Natural killer cell treated with Interleukin-12 subunit alpha and Interleukin-12 subunit beta and Interleukin-15 and Interleukin-18, amount 100 ng/mL, for 72 hours (primary cell): ENCODE measurements at regions not wholly inside any gene's neighbourhood (a gene's known extent, or its start where the extent isn't known, plus 50 kb on each side); places are given as distances from the start of the nearest gene placed in this dataset.
"Not testable (repeated sequence)": the region's sequence is repeated elsewhere in the genome, so short reads cannot be mapped to it uniquely, and the experiment has no call there.

Experiments
- ATAC-seq, 2 donors: fragments of 150-1000 bp; cut with Tn5 transposase in 1 of 2; sonication (Bioruptor Pico), chemical (Tn5 transposase) in 1 of 2; 2 replicates each; pipeline ENCODE4 v1.10.0; 2021
- DNase-seq: peaks from one replicate; pipeline ENCODE4 v3.0.0; 2022; ENCODE audit warnings: low spot score
- H3K27ac Mint-ChIP-seq, 2 donors: 1 replicate in 1 of 2; 2 replicates in 1 of 2; pipeline ENCODE4 v1.8.0; 2022; ENCODE audit warnings: mixed read lengths in 2 of 2, mild to moderate bottlenecking in 1 of 2, moderate library complexity in 1 of 2
- H3K27me3 Mint-ChIP-seq, 2 donors: 1 replicate in 1 of 2; 2 replicates in 1 of 2; pipeline ENCODE4 v1.8.0; 2022; ENCODE audit warnings: mixed read lengths in 2 of 2
- H3K36me3 Mint-ChIP-seq: one replicate; pipeline ENCODE4 v1.8.0; 2022; ENCODE audit warnings: mixed read lengths
- H3K4me1 Mint-ChIP-seq, 2 donors: 1 replicate in 1 of 2; 2 replicates in 1 of 2; pipeline ENCODE4 v1.8.0; 2022; ENCODE audit warnings: low read depth in 2 of 2, mixed read lengths in 2 of 2, mild to moderate bottlenecking in 1 of 2
- H3K4me3 Mint-ChIP-seq: one replicate; pipeline ENCODE4 v1.8.0; 2022; ENCODE audit warnings: mixed read lengths
- H3K9me3 Mint-ChIP-seq: 2 replicates; pipeline ENCODE4 v1.8.0; 2022; ENCODE audit warnings: mixed read lengths

DNA sequence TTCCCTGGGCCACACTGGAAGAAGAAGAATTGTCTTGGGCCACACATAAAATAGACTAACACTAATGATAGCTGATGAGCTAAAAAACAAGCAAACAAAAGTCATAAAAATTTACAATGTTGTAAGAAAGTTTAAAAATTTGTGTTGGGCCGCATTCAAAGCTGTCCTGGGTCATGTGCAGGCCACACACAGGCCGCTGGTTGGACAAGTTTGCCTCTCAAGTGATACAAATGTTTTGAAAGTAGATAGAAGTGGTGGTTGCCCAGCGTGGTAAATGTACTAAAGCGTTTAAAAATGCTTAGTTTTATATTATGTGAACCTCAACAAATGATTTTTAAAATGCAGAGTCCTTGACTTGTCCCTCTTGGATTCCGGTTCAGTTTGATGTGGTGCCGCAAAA is 94.9 kb upstream of the TBCA start:
- no peak for DNase-seq
- H3K4me1 Mint-ChIP-seq = peaks cover 0 to 2% of the 10 kb centered on the region in 2 donors
- no peaks in the 10 kb centered on the region for H3K9me3 Mint-ChIP-seq
- no peak overlapping the region for H3K27ac Mint-ChIP-seq
- ATAC-seq = no peak
- no peaks in the 10 kb centered on the region for H3K36me3 Mint-ChIP-seq
- no peak overlapping the region for H3K4me3 Mint-ChIP-seq
- peaks cover 0 to 2% of the 10 kb centered on the region in 2 donors for H3K27me3 Mint-ChIP-seq

DNA sequence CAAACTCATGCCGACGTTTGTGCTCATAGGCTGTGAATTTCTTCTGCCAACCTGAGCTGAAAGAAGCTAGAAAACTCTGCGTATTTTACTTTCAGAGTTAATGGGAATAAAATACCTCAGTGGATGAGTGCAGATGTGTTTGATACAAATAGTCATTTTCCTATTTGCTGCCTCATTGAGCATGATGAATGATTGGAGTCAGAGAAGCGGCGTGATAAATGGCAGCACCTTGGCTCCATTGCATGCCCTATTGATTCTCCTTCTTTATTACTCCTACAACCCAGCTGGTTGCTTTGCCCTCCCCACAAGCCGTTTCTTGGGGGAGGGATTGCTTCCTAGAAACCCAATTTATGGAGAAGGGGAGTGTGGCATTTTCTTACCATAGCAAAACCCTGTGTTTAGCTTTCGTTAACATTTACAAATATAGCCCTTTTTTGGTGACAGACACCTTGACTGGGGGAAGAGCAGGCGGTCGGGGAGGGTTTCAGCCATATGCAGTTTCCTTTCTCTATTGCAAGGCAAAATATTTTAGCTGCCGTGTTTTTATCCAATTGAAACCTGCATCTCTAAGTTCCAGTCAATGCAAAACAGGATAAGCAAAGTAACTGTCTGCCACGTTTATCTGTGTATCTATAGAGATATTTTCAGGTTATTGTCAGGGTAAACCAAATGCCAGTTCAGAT is 93.1 kb upstream of the TBCA start:
- no peak for ATAC-seq
- Mint-ChIP-seq H3K27ac (no peak overlapping the region), H3K27me3 (peaks cover 0 to 2% of the 10 kb centered on the region in 2 donors), H3K4me1 (no peaks in the 10 kb centered on the region), H3K36me3 (no peaks in the 10 kb centered on the region), H3K4me3 (no peak overlapping the region), H3K9me3 (no peaks in the 10 kb centered on the region)
- DNase-seq = no peak

DNA sequence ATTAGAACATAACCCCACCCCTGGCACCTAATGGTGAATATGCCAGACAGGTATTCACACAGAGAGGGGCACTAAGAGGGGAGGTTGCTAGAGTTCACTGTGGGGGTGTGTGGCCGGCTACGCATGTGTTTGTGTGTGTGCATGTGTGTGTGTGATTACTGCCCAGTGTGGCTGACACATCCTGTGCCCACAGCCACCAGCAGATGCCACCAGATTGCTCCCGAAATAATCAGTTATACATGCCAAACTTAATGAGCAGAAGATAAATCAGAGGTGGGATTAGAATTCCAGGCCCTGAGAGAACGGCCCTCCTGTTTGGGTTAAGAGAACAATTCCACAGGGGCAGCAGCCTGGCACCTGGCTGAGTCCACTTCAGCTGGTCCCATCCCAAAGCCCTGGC is 91.8 kb upstream of the TBCA start:
- H3K27ac Mint-ChIP-seq = no peak overlapping the region
- peaks cover 2 to 5% of the 10 kb centered on the region in 2 donors for H3K27me3 Mint-ChIP-seq
- H3K4me1 Mint-ChIP-seq = no peaks in the 10 kb centered on the region
- no peak overlapping the region for H3K4me3 Mint-ChIP-seq
- H3K9me3 Mint-ChIP-seq = no peaks in the 10 kb centered on the region
- ATAC-seq (no peak), DNase-seq (no peak)
- no peaks in the 10 kb centered on the region for H3K36me3 Mint-ChIP-seq

DNA sequence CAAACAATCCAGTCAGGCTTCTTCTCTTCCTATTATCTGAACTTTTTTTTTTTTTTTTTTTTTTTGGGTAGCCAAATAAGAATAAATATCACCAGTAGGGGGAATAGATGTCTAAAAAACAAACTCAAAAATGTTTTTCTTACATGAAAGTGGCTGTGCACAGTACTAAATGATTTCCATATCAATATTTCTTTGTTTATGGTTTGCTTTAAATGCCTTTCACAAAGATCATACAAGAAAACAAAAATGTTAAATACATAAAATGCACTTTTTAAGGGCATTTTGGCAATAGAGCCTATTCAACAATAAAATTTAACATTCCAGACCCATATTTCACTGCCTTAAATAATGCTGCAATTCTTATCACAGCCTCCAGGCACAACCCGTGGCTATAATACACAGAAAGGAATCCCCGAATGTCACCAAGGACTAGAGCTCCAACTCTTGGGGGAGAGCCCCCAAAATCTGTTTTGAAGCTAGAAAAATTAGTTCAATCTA is 91.1 kb upstream of the TBCA start:
- Mint-ChIP-seq H3K9me3 (no peaks in the 10 kb centered on the region), H3K36me3 (no peaks in the 10 kb centered on the region)
- ATAC-seq = no peak

DNA sequence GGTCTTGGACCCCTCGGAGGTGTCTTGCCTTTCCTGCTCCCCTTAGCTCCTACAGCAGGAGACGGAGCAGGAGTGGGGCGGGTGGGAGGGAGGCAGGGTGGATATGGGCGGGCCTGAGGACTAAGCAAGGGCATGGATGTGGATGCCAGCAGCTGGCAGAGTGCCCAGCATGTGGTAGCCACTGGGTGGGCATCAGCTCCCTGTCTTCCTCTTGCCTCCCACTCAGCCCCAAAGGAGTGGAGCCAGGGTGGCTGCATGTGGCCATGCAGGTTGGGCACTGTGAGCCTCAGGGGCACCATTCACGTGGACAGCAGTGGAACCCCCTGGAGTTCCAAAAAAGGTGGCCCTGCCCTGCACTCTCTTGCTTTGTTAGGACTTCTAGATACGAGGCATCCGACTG is 90.1 kb upstream of the TBCA start:
- Mint-ChIP-seq H3K9me3 (no peaks in the 10 kb centered on the region), H3K27me3 (peaks cover 2 to 17% of the 10 kb centered on the region in 2 donors), H3K4me3 (no peak overlapping the region), H3K4me1 (no peaks in the 10 kb centered on the region), H3K36me3 (no peaks in the 10 kb centered on the region), H3K27ac (no peak overlapping the region)
- DNase-seq (no peak), ATAC-seq (peak in 1 of 2 donors; percentile 29)

More for the DNA sequence above, 91.1 kb upstream of the TBCA start:
- Mint-ChIP-seq H3K4me1 (no peaks in the 10 kb centered on the region), H3K4me3 (no peak overlapping the region), H3K27me3 (peaks cover 2 to 12% of the 10 kb centered on the region in 2 donors), H3K27ac (no peak overlapping the region)
- no peak for DNase-seq

DNA sequence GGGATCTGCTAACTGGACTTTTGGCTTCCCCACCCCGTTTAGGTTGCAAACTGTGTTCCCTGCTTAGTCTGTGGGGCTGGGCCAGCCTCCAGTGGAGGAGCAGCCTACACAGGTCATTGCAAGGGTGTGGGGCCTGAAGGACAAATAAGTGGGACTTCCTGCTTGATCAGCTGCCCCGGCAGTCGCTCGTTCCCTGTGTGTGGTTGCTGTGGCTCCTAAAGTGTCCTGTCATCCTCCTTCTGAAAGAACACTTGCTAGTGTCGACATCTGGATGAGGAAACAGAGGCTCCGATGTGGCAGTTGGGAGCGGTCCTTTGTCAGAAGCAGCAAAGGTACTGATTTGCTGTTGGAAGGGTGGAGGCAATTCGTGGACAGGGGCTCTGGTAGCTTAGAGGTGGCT is 88.9 kb upstream of the TBCA start:
- Mint-ChIP-seq H3K4me3 (no peak overlapping the region), H3K36me3 (no peaks in the 10 kb centered on the region), H3K9me3 (no peaks in the 10 kb centered on the region), H3K27ac (no peak overlapping the region), H3K4me1 (no peaks in the 10 kb centered on the region), H3K27me3 (peaks cover 2 to 17% of the 10 kb centered on the region in 2 donors)
- ATAC-seq = no peak
- DNase-seq = no peak

DNA sequence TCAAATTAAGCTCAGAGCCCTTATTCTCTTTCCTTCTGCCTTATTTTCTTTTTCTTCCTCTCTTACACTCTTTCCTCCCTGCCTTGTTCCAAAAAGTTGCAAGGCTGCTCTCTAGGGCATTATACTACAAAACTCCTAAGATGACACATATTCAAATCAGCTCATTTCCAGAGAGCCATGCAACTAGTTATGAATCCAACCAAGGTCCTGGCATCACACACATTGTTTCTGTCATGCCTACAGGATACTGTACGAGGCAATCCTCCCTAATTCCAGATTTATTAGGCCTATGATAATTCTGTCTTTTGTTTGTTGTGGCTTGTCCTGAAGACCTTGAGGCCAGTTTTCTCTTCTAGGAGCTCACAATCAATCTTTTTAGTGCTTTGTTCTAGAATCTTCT is 87.0 kb upstream of the TBCA start:
- Mint-ChIP-seq H3K27ac (no peak overlapping the region), H3K36me3 (no peaks in the 10 kb centered on the region), H3K4me3 (no peak overlapping the region), H3K4me1 (no peaks in the 10 kb centered on the region), H3K9me3 (no peaks in the 10 kb centered on the region), H3K27me3 (peaks cover 2 to 17% of the 10 kb centered on the region in 2 donors)
- no peak for DNase-seq
- ATAC-seq = no peak

DNA sequence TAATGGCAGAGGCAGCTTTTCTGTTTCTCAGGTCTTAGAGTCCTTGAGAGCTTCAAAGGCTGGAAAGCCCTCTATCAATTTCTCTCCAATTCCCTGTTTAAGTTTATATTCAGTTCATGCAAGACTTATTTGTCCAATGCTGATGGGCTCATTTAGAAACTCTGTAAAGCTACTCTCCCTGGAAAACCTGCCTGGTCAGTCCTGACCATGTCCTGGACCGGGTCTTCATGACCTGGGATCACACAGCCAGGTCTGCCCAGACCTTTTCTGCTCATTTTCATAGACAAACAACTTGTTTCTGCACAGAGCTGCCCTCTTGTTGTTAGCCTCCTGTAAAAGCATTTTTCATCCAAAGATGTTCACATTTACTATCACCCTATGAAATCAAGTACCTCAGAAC is 85.4 kb upstream of the TBCA start:
- Mint-ChIP-seq H3K4me1 (no peaks in the 10 kb centered on the region), H3K4me3 (no peak overlapping the region), H3K27me3 (peaks cover 4 to 17% of the 10 kb centered on the region in 2 donors), H3K9me3 (no peaks in the 10 kb centered on the region), H3K27ac (no peak overlapping the region), H3K36me3 (no peaks in the 10 kb centered on the region)
- no peak for DNase-seq
- ATAC-seq = no peak

DNA sequence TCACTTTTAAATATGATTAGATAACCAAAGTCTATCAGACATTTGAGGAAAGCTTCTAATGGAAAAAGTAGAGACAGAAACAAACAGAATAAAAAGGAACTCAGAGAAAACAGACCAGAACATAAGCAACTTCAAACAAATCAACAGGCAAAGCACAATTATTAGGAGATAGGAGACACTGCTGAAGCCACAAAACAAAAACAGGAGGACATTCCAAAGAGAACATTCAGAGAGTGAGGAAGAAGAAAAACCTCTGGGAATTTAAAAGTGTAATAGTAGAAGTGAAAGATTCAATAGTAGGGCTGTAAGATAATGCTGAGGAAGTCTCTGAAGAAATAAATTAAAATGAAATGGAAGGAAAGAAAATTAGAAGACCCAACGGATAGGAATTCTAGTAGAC is 83.2 kb upstream of the TBCA start:
- Mint-ChIP-seq H3K27me3 (peaks cover 8 to 27% of the 10 kb centered on the region in 2 donors), H3K4me3 (no peak overlapping the region)
- no peak for ATAC-seq

DNA sequence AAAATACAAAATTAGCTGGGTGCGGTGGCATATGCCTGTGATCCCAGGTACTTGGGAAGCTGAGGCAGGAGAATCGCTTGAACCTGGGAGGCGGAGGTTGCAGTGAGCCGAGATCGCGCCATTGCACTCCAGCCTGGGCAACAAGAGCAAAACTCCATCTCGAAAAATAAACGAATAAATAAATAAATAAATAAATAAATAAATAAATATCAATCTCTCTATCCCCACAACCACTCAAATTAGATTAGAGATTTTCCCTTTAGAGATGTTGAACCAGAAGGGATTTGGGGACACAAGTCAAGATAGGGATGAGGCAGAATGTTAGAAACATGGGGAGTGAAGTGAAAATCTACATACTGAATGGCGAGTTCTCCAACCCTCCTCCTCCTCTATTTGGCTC is 82.5 kb upstream of the TBCA start:
- not testable (repeated sequence) for H3K9me3 Mint-ChIP-seq, H3K27ac Mint-ChIP-seq, H3K4me3 Mint-ChIP-seq, ATAC-seq, H3K4me1 Mint-ChIP-seq, H3K36me3 Mint-ChIP-seq, DNase-seq
- H3K27me3 Mint-ChIP-seq = peaks cover 8 to 28% of the 10 kb centered on the region in 2 donors

More for the DNA sequence above, 83.2 kb upstream of the TBCA start:
- Mint-ChIP-seq H3K9me3 (no peaks in the 10 kb centered on the region), H3K4me1 (no peaks in the 10 kb centered on the region), H3K36me3 (no peaks in the 10 kb centered on the region), H3K27ac (no peak overlapping the region)
- no peak for DNase-seq

DNA sequence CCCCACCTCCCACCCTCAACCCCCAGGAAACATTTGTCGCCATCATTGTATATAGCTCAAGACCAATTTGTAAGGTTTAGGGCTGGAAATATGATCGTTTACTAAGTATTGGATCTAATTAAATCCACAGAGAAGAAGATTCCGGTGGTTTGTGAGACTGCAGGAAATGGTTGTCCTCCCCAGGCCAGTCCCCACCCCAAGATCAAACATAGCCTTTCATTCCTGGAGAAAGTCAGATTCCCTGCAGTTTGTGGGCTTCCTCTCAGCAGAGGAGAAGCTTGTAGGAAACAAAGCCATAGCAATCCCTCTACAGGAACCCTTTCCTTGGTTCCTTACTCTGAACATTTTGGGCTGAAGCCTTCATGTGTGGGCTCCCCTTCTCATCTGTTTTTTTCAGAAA is 79.2 kb upstream of the TBCA start:
- Mint-ChIP-seq H3K27ac (no peak overlapping the region), H3K4me1 (peaks cover 13 to 15% of the 10 kb centered on the region in 2 donors), H3K9me3 (no peaks in the 10 kb centered on the region), H3K36me3 (no peaks in the 10 kb centered on the region), H3K27me3 (peaks cover 8 to 22% of the 10 kb centered on the region in 2 donors), H3K4me3 (no peak overlapping the region)
- ATAC-seq (no peak), DNase-seq (no peak)

DNA sequence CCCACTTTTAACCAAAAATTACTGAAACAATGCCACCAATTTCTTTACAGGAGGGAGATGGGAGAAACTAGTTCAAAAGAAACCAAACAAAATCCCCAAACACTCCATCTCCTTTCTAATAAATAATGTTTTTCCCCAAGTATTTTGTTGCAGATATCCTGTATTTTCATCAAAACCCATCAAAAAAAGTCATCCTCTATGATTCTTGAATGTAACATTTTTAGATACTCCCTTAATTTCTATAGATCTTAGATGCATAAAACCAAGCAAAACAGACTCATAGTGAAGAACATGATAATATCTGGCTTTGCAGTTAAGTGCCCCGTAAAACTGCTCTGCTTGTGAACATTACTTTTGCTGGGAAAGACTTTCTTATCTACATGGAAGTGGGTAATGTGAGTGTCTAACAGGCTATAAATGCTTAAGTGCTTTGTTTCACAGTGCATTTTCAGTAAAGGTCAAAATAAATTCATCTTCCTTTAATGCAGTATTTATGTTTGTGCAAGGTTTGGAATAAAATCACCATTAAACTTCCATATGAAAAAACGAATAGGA is 77.3 kb upstream of the TBCA start:
- Mint-ChIP-seq H3K27me3 (peaks cover 8 to 22% of the 10 kb centered on the region in 2 donors), H3K36me3 (no peaks in the 10 kb centered on the region), H3K4me1 (peaks cover 13 to 15% of the 10 kb centered on the region in 2 donors), H3K4me3 (no peak overlapping the region), H3K9me3 (no peaks in the 10 kb centered on the region), H3K27ac (peak overlapping the region; percentile 27 to 62)
- DNase-seq (no peak), ATAC-seq (no peak)

DNA sequence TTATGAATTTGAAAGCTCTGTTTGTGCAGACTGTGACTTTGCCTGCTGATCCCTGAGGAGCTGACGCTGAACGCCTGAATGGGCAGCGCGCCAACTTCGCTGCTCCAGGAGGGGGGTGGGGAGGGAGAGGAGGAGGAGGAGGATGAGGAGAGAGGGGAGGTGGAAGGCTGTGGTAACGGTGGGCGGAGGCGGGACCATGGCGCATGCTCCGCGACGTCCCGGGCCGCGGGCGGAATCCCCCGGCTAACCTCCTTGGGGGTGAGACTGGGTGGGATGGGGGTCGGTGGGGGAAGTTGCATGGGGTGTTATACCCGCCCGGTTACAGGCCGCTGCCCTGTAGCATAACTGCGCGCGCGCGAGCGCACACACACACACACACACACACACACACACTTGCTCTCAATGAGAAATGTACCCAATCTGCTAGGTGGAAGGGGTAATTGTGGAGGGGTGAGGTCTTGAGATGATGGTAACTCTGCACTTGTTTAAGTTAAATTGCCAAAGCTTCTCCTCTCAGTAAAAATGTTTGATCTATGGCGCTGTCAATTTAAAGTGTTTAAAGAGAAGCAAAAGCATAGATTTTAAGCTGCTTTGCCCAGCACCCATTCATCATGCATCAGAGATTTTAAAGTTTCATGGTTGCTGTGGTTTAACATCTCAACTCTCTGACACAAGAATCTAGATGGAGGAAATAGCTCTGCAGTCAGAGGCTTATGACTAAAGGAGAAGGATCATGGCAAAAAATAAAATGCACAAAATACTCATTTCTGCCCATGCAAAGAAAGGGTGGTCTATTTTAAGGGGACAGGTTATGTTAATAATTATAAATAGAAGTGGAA is 76.6 kb upstream of the TBCA start:
- peaks cover 13 to 15% of the 10 kb centered on the region in 2 donors for H3K4me1 Mint-ChIP-seq
- H3K27me3 Mint-ChIP-seq = peaks cover 6 to 22% of the 10 kb centered on the region in 2 donors
- ATAC-seq = peak; percentile 74 to 82
- no peaks in the 10 kb centered on the region for H3K9me3 Mint-ChIP-seq
- H3K27ac Mint-ChIP-seq = peak overlapping the region; percentile 27 to 62
- H3K36me3 Mint-ChIP-seq = no peaks in the 10 kb centered on the region
- peak; percentile 62 for DNase-seq
- peak overlapping the region; percentile 83 for H3K4me3 Mint-ChIP-seq

DNA sequence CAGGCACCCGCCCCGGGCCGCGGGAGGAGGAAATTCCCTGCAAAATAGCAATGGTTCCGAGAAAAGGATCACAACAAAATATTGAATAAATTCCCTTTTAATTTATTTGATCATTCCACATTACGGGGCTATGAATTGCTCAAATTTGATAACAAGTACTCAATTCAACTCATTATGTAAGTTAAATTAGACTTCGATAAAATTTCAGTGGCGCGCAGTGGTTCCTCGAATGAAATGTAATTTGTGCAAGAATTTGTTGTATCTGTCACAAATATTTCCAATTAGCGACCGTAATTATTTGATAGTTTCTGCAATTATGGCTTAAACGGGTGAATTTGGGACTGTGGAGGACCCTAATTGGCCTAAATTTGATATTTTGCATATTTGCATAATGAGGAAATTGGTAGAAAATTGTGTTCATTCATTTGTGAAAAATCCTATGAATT is 76.0 kb upstream of the TBCA start:
- ATAC-seq = no peak
- DNase-seq = no peak
- Mint-ChIP-seq H3K9me3 (no peaks in the 10 kb centered on the region), H3K27me3 (peaks cover 7 to 22% of the 10 kb centered on the region in 2 donors), H3K4me3 (peak overlapping the region; percentile 83), H3K36me3 (no peaks in the 10 kb centered on the region), H3K4me1 (peaks cover 13 to 15% of the 10 kb centered on the region in 2 donors), H3K27ac (no peak overlapping the region)
